NCI-H460 (cell line): ENCODE measurements at regions not wholly inside any gene's neighbourhood (a gene's known extent, or its start where the extent isn't known, plus 50 kb on each side); places are given as distances from the start of the nearest gene placed in this dataset.

Experiments used
- DNase-seq: peaks from one replicate; pipeline ENCODE4 v3.0.0-alpha.2; 2016; ENCODE audit warnings: low read depth; ENCODE audit errors: extremely low read depth

GRCh38 chr4:11194431-11194830, 234.3 kb downstream of the HS3ST1 start:
- no peak for DNase-seq

- DNase-seq: no peak
These were observed 238.9 kb downstream of the HS3ST1 start for GRCh38 chr4:11189756-11190155.

GRCh38 chr4:11183356-11183740, 245.3 kb downstream of the HS3ST1 start:
- DNase-seq: no peak

GRCh38 chr4:11182586-11183355, 245.9 kb downstream of the HS3ST1 start:
- DNase-seq: no peak

- no peak for DNase-seq
These were observed 246.7 kb downstream of the HS3ST1 start for GRCh38 chr4:11182031-11182430.

- no peak for DNase-seq
These were observed 248.9 kb downstream of the HS3ST1 start for GRCh38 chr4:11179796-11180195.

GRCh38 chr4:11178433-11178832, 250.3 kb downstream of the HS3ST1 start:
- no peak for DNase-seq

GRCh38 chr4:11175374-11175773, 253.3 kb downstream of the HS3ST1 start:
- no peak for DNase-seq

- no peak for DNase-seq
These were observed 262.1 kb downstream of the HS3ST1 start for GRCh38 chr4:11166606-11167005.

- DNase-seq: no peak
These were observed 262.7 kb downstream of the HS3ST1 start for GRCh38 chr4:11166034-11166433.

- DNase-seq: no peak
These were observed 263.6 kb downstream of the HS3ST1 start for GRCh38 chr4:11165052-11165451.

GRCh38 chr4:11160288-11160687, 268.4 kb downstream of the HS3ST1 start:
- DNase-seq: no peak

- DNase-seq: no peak
These were observed 269.7 kb downstream of the HS3ST1 start for GRCh38 chr4:11158971-11159370.

- DNase-seq: no peak
These were observed 273.4 kb downstream of the HS3ST1 start for GRCh38 chr4:11155208-11155867.

GRCh38 chr4:11153171-11153750, 275.4 kb downstream of the HS3ST1 start:
- no peak for DNase-seq

- no peak for DNase-seq
These were observed 276.0 kb downstream of the HS3ST1 start for GRCh38 chr4:11152684-11153083.

GRCh38 chr4:11151500-11151899, 277.2 kb downstream of the HS3ST1 start:
- no peak for DNase-seq

GRCh38 chr4:11149612-11150259, 279.0 kb downstream of the HS3ST1 start:
- no peak for DNase-seq

- DNase-seq: no peak
These were observed 288.8 kb downstream of the HS3ST1 start for GRCh38 chr4:11139871-11140270.

GRCh38 chr4:11138964-11139363, 289.7 kb downstream of the HS3ST1 start:
- DNase-seq: no peak

- DNase-seq: no peak
These were observed 294.0 kb downstream of the HS3ST1 start for GRCh38 chr4:11134705-11135104.

GRCh38 chr4:11133868-11134267, 294.8 kb downstream of the HS3ST1 start:
- DNase-seq: no peak
